ENCODE measurements at regions not wholly inside any gene's neighbourhood (a gene's known extent, or its start where the extent isn't known, plus 50 kb on each side); places are given as distances from the start of the nearest gene placed in this dataset.

- no peak overlapping the region for H3K27ac Mint-ChIP-seq (ENCODE audit: unreplicated experiment)
- DNase-seq (ENCODE audit: low read depth, low spot score): no peak
- no peak for TF ChIP-seq CTCF (conservative IDR thresholded peaks at IDR 0.05)
- no peaks in the 10 kb centered on the region for H3K9me3 Mint-ChIP-seq
- peaks cover 12% of the 10 kb centered on the region for H3K4me1 Mint-ChIP-seq
- no peaks in the 10 kb centered on the region for H3K27me3 Mint-ChIP-seq (ENCODE audit: low read depth)
- H3K36me3 Mint-ChIP-seq (ENCODE audit: low read depth): peaks cover 3% of the 10 kb centered on the region
- no peak overlapping the region for H3K4me3 Mint-ChIP-seq
Measured at GRCh38 chr2:16124881-16125613, 184.7 kb downstream of the MYCN start.

GRCh38 chr2:16123856-16124780 lies 183.8 kb downstream of the MYCN start:
- Mint-ChIP-seq H3K27ac (ENCODE audit: unreplicated experiment) (no peak overlapping the region), H3K4me3 (no peak overlapping the region), H3K4me1 (peaks cover 12% of the 10 kb centered on the region), H3K27me3 (ENCODE audit: low read depth) (no peaks in the 10 kb centered on the region), H3K36me3 (ENCODE audit: low read depth) (peaks cover 3% of the 10 kb centered on the region), H3K9me3 (no peaks in the 10 kb centered on the region)
- no peak for DNase-seq (ENCODE audit: low read depth, low spot score)
- no peak for TF ChIP-seq CTCF (conservative IDR thresholded peaks at IDR 0.05)

GRCh38 chr2:16123421-16123820 lies 183.1 kb downstream of the MYCN start:
- Mint-ChIP-seq H3K9me3 (no peaks in the 10 kb centered on the region), H3K36me3 (ENCODE audit: low read depth) (peaks cover 3% of the 10 kb centered on the region), H3K27ac (ENCODE audit: unreplicated experiment) (no peak overlapping the region), H3K27me3 (ENCODE audit: low read depth) (no peaks in the 10 kb centered on the region), H3K4me1 (peaks cover 12% of the 10 kb centered on the region), H3K4me3 (no peak overlapping the region)
- DNase-seq (ENCODE audit: low read depth, low spot score): no peak
- no peak for TF ChIP-seq CTCF (conservative IDR thresholded peaks at IDR 0.05)

- H3K4me1 Mint-ChIP-seq: peaks cover 12% of the 10 kb centered on the region
- H3K9me3 Mint-ChIP-seq: no peaks in the 10 kb centered on the region
- H3K4me3 Mint-ChIP-seq: no peak overlapping the region
- no peak overlapping the region for H3K27ac Mint-ChIP-seq (ENCODE audit: unreplicated experiment)
- H3K36me3 Mint-ChIP-seq (ENCODE audit: low read depth): peaks cover 3% of the 10 kb centered on the region
- no peaks in the 10 kb centered on the region for H3K27me3 Mint-ChIP-seq (ENCODE audit: low read depth)
- no peak for TF ChIP-seq CTCF (conservative IDR thresholded peaks at IDR 0.05)
- DNase-seq (ENCODE audit: low read depth, low spot score): no peak
Measured at GRCh38 chr2:16122556-16122955, 182.2 kb downstream of the MYCN start.

- Mint-ChIP-seq H3K4me1 (peaks cover 11% of the 10 kb centered on the region), H3K9me3 (no peaks in the 10 kb centered on the region), H3K36me3 (ENCODE audit: low read depth) (peaks cover 3% of the 10 kb centered on the region), H3K27me3 (ENCODE audit: low read depth) (no peaks in the 10 kb centered on the region), H3K4me3 (no peak overlapping the region), H3K27ac (ENCODE audit: unreplicated experiment) (no peak overlapping the region)
- DNase-seq (ENCODE audit: low read depth, low spot score): no peak
- no peak for TF ChIP-seq CTCF (conservative IDR thresholded peaks at IDR 0.05)
Measured at GRCh38 chr2:16121986-16122390, 181.6 kb downstream of the MYCN start.

Measured in neural crest cell (in vitro differentiated cells).